CD4-positive, alpha-beta T cell treated with Interleukin-4 for 1 hour (primary cell): ENCODE measurements at regions not wholly inside any gene's neighbourhood (a gene's known extent, or its start where the extent isn't known, plus 50 kb on each side); places are given as distances from the start of the nearest gene placed in this dataset.

ENCODE experiments used
- DNase-seq, 2 donors: peaks; one replicate each; pipeline ENCODE4 v3.0.0-alpha.2; 2020 to 2022

DNA sequence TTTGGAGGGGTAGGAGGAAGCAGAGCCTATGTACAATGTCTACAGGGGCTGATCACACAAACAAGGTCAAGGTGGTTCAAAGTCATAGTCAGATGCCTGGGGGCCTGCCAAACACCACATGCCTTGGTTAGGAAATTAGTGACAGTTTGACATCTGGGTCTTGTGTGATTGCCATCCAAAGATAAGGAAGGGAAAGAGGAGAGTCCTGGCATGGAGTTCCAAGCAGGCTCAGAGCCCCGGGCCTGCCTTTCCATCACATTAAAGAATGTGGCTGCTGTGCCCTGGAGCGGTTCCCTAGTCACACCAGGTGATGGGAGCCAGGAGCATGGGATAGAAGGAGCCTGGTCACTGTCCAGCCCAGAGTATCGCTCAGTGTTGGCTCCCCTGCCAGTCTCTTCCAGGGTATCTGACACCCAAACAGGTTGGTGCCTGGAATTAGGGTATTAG is 53.6 kb upstream of the BCL2L14 start:
- DNase-seq, result no peak

DNA sequence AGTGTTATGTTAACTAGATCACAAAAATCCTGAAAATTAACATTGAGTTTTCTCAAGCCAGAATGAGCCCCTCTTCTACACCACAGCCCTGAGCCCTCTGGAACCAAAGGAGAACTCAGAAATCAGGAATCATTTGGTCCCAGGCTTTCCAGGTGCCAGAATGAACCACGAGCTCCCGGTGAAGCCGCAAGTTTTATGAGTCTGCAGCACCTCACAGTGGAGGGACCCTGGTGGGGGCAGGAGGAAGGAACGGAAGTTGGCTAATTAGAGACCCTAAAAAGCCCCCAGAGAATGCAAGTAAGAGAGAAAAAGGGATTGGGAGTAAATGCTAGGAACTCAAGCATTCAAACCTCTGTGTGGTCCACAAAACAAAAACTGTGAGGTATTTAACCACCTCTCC is 52.9 kb upstream of the BCL2L14 start:
- DNase-seq, result no peak

DNA sequence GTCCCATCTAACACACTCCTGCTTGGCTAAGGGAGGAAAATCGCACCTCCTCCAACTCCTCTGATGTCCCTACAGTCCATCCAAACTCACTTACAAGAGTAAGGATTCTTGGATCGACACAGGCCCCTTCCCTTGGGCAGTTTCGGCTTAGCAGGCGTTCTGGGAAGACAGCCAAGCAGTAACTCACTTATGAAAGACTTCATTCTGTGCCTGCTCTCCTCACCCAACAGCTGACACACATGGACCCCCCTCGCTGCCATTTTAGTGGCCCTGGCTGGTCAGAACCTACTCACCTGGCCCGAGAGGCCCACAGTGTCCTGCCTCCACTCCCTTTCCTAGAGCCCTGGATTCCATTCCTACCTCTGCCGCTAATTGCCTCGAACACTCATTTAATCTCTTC is 52.3 kb upstream of the BCL2L14 start:
- DNase-seq, result no peak

DNA sequence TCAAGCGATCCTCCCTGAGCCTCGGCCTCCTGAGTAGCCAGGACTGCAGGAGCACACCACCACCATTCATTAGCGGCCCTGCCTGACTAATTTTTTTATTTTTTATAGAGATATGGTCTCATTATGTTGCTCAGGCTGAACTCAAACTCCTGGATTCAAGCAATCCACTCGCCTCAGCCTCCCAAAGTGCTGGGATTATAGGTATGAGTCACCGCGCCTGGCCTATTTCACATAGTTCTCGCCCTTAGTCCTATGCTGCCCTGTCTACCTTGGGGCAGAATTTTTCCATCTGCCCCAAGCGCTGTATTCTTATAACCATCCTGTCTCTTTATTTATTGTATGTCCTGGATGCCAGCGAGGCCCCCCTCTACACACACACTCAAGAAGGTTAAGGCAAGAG is 50.9 kb upstream of the BCL2L14 start:
- DNase-seq, result no peak

DNA sequence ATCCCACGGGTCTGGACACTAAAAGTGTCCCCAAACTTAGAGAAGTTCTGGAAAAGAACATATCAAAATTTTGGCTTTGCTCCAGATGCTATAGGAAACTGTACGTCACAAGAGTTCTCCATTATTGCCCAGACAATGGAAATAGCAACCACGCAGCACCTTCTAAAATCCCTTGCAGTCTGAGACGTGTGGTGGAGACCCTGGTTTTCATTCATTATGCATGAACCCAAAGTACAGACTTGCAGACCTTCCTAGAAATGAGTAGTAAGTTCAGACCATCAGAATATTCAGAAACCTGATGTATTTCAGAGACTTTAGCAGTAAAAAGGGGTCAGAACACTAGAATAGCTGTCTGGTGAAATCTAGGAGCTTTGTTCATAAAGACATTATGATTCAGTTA is 50.0 kb upstream of the BCL2L14 start:
- DNase-seq, result no peak
